ENCODE measurements at regions not wholly inside any gene's neighbourhood (a gene's known extent, or its start where the extent isn't known, plus 50 kb on each side); places are given as distances from the start of the nearest gene placed in this dataset.

DNA sequence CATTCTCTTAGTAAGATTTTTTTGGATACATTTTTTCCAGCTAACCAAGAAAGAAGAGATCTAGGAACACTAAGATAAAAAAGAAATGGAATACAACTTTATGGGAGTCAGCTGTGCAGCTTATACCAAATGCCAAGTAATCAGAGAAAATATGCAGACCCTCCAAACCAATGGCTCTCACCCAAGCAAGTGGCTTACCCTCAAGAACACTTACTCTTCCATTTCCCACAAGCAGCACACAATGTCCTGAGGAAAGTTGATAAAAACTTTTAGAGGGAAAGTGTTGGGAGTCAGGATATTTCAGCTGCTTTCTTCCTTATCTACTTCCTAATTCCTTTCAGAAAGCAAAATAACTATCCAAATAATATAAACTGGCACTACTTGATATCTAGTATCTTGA lies 631.8 kb downstream of the RWDD3 start:
- TF ChIP-seq, protein P1, sequence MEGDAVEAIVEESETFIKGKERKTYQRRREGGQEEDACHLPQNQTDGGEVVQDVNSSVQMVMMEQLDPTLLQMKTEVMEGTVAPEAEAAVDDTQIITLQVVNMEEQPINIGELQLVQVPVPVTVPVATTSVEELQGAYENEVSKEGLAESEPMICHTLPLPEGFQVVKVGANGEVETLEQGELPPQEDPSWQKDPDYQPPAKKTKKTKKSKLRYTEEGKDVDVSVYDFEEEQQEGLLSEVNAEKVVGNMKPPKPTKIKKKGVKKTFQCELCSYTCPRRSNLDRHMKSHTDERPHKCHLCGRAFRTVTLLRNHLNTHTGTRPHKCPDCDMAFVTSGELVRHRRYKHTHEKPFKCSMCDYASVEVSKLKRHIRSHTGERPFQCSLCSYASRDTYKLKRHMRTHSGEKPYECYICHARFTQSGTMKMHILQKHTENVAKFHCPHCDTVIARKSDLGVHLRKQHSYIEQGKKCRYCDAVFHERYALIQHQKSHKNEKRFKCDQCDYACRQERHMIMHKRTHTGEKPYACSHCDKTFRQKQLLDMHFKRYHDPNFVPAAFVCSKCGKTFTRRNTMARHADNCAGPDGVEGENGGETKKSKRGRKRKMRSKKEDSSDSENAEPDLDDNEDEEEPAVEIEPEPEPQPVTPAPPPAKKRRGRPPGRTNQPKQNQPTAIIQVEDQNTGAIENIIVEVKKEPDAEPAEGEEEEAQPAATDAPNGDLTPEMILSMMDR (conservative IDR thresholded peaks at IDR 0.05; ENCODE audit: low read length) = no peak
- TF ChIP-seq EZH2phosphoT487 (IDR thresholded peaks at IDR 0.05; ENCODE audit: borderline replicate concordance) = no peak
